ENCODE measurements at regions not wholly inside any gene's neighbourhood (a gene's known extent, or its start where the extent isn't known, plus 50 kb on each side); places are given as distances from the start of the nearest gene placed in this dataset.

DNA sequence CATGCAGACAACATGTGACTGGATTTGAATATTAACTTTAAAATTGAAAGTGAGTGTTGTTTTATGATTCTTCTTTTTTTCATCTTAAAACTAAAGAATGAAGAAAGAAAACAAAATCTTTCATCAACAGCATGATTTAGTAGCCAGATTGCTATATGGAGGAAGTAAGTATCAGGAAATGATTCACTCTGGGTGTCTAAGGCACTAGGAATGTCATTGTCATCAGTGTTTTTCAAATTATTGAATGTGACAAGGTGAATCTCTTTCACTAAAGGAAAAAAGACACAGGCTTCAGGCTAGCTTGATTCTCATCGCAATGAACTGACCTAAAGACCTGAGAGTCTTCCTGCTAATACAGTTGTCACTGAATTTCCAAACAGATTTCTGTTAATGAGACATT is 430.1 kb downstream of the FBXO15 start:
- ATAC-seq (no peak), DNase-seq (ENCODE audit: low spot score) (no peak)
- peaks cover 1% of the 10 kb centered on the region for H3K27me3 Mint-ChIP-seq (ENCODE audit: insufficient read depth, low read depth, poor library complexity)
- no peak overlapping the region for H3K4me3 Mint-ChIP-seq
- Histone ChIP-seq H3K27ac (ENCODE audit: low read depth) (no peak overlapping the region), H3K36me3 (ENCODE audit: insufficient read depth) (no peaks in the 10 kb centered on the region), H4K20me1 (replicated peaks; ENCODE audit: insufficient read depth) (no peaks in the 10 kb centered on the region), H3K79me2 (replicated peaks; ENCODE audit: insufficient read depth) (no peaks in the 10 kb centered on the region), H2AFZ (no peak overlapping the region), H3K27me3 (ENCODE audit: insufficient read depth) (no peaks in the 10 kb centered on the region), H3K4me1 (ENCODE audit: insufficient read depth) (no peaks in the 10 kb centered on the region), H3K9me2 (ENCODE audit: insufficient read depth) (no peaks in the 10 kb centered on the region; the same call in 1 of the 2 replicates), H3K4me3 (no peak overlapping the region), H3F3A (replicated peaks; ENCODE audit: low read depth) (no peaks in the 10 kb centered on the region), H3K4me2 (no peak overlapping the region)
- no peaks in the 10 kb centered on the region for H3K9me3 Mint-ChIP-seq
- H3K4me1 Mint-ChIP-seq: no peaks in the 10 kb centered on the region
- TF ChIP-seq ZNF331 (CRISPR knock-in tag; IDR thresholded peaks at IDR 0.05; ENCODE audit: low read depth): no peak
- no peak for TF ChIP-seq STAT1 (IDR thresholded peaks at IDR 0.05; ENCODE audit: unreplicated experiment)
- TF ChIP-seq, protein P1, sequence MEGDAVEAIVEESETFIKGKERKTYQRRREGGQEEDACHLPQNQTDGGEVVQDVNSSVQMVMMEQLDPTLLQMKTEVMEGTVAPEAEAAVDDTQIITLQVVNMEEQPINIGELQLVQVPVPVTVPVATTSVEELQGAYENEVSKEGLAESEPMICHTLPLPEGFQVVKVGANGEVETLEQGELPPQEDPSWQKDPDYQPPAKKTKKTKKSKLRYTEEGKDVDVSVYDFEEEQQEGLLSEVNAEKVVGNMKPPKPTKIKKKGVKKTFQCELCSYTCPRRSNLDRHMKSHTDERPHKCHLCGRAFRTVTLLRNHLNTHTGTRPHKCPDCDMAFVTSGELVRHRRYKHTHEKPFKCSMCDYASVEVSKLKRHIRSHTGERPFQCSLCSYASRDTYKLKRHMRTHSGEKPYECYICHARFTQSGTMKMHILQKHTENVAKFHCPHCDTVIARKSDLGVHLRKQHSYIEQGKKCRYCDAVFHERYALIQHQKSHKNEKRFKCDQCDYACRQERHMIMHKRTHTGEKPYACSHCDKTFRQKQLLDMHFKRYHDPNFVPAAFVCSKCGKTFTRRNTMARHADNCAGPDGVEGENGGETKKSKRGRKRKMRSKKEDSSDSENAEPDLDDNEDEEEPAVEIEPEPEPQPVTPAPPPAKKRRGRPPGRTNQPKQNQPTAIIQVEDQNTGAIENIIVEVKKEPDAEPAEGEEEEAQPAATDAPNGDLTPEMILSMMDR (conservative IDR thresholded peaks at IDR 0.05; ENCODE audit: low read depth in 2 of 2): no peak
- TF ChIP-seq, protein P2, sequence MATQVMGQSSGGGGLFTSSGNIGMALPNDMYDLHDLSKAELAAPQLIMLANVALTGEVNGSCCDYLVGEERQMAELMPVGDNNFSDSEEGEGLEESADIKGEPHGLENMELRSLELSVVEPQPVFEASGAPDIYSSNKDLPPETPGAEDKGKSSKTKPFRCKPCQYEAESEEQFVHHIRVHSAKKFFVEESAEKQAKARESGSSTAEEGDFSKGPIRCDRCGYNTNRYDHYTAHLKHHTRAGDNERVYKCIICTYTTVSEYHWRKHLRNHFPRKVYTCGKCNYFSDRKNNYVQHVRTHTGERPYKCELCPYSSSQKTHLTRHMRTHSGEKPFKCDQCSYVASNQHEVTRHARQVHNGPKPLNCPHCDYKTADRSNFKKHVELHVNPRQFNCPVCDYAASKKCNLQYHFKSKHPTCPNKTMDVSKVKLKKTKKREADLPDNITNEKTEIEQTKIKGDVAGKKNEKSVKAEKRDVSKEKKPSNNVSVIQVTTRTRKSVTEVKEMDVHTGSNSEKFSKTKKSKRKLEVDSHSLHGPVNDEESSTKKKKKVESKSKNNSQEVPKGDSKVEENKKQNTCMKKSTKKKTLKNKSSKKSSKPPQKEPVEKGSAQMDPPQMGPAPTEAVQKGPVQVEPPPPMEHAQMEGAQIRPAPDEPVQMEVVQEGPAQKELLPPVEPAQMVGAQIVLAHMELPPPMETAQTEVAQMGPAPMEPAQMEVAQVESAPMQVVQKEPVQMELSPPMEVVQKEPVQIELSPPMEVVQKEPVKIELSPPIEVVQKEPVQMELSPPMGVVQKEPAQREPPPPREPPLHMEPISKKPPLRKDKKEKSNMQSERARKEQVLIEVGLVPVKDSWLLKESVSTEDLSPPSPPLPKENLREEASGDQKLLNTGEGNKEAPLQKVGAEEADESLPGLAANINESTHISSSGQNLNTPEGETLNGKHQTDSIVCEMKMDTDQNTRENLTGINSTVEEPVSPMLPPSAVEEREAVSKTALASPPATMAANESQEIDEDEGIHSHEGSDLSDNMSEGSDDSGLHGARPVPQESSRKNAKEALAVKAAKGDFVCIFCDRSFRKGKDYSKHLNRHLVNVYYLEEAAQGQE (IDR thresholded peaks at IDR 0.05; ENCODE audit: unreplicated experiment): no peak
- no peak for TF ChIP-seq EZH2phosphoT487 (IDR thresholded peaks at IDR 0.05; ENCODE audit: unreplicated experiment)
- TF ChIP-seq JUNB (IDR thresholded peaks at IDR 0.05; ENCODE audit: unreplicated experiment): no peak
- TF ChIP-seq CREB1 (CRISPR knock-in tag; IDR thresholded peaks at IDR 0.05; ENCODE audit: low read depth): no peak
- TF ChIP-seq, protein P3, sequence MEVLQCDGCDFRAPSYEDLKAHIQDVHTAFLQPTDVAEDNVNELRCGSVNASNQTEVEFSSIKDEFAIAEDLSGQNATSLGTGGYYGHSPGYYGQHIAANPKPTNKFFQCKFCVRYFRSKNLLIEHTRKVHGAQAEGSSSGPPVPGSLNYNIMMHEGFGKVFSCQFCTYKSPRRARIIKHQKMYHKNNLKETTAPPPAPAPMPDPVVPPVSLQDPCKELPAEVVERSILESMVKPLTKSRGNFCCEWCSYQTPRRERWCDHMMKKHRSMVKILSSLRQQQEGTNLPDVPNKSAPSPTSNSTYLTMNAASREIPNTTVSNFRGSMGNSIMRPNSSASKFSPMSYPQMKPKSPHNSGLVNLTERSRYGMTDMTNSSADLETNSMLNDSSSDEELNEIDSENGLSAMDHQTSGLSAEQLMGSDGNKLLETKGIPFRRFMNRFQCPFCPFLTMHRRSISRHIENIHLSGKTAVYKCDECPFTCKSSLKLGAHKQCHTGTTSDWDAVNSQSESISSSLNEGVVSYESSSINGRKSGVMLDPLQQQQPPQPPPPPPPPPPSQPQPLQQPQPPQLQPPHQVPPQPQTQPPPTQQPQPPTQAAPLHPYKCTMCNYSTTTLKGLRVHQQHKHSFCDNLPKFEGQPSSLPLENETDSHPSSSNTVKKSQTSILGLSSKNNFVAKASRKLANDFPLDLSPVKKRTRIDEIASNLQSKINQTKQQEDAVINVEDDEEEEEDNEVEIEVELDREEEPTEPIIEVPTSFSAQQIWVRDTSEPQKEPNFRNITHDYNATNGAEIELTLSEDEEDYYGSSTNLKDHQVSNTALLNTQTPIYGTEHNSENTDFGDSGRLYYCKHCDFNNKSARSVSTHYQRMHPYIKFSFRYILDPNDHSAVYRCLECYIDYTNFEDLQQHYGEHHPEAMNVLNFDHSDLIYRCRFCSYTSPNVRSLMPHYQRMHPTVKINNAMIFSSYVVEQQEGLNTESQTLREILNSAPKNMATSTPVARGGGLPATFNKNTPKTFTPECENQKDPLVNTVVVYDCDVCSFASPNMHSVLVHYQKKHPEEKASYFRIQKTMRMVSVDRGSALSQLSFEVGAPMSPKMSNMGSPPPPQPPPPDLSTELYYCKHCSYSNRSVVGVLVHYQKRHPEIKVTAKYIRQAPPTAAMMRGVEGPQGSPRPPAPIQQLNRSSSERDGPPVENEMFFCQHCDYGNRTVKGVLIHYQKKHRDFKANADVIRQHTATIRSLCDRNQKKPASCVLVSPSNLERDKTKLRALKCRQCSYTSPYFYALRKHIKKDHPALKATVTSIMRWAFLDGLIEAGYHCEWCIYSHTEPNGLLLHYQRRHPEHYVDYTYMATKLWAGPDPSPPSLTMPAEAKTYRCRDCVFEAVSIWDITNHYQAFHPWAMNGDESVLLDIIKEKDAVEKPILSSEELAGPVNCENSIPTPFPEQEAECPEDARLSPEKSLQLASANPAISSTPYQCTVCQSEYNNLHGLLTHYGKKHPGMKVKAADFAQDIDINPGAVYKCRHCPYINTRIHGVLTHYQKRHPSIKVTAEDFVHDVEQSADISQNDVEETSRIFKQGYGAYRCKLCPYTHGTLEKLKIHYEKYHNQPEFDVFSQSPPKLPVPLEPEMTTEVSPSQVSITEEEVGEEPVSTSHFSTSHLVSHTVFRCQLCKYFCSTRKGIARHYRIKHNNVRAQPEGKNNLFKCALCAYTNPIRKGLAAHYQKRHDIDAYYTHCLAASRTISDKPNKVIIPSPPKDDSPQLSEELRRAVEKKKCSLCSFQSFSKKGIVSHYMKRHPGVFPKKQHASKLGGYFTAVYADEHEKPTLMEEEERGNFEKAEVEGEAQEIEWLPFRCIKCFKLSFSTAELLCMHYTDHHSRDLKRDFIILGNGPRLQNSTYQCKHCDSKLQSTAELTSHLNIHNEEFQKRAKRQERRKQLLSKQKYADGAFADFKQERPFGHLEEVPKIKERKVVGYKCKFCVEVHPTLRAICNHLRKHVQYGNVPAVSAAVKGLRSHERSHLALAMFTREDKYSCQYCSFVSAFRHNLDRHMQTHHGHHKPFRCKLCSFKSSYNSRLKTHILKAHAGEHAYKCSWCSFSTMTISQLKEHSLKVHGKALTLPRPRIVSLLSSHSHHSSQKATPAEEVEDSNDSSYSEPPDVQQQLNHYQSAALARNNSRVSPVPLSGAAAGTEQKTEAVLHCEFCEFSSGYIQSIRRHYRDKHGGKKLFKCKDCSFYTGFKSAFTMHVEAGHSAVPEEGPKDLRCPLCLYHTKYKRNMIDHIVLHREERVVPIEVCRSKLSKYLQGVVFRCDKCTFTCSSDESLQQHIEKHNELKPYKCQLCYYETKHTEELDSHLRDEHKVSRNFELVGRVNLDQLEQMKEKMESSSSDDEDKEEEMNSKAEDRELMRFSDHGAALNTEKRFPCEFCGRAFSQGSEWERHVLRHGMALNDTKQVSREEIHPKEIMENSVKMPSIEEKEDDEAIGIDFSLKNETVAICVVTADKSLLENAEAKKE (CRISPR knock-in tag; IDR thresholded peaks at IDR 0.05): no peak
- no peak for TF ChIP-seq EZH2 (IDR thresholded peaks at IDR 0.05; ENCODE audit: low read depth, unreplicated experiment)
- TF ChIP-seq, protein P4, sequence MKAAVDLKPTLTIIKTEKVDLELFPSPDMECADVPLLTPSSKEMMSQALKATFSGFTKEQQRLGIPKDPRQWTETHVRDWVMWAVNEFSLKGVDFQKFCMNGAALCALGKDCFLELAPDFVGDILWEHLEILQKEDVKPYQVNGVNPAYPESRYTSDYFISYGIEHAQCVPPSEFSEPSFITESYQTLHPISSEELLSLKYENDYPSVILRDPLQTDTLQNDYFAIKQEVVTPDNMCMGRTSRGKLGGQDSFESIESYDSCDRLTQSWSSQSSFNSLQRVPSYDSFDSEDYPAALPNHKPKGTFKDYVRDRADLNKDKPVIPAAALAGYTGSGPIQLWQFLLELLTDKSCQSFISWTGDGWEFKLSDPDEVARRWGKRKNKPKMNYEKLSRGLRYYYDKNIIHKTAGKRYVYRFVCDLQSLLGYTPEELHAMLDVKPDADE (IDR thresholded peaks at IDR 0.05): no peak
- TF ChIP-seq NANOG (IDR thresholded peaks at IDR 0.05; ENCODE audit: borderline replicate concordance): no peak
- TF ChIP-seq POLR2AphosphoS5 (IDR thresholded peaks at IDR 0.05; ENCODE audit: low read depth): no peak
- TF ChIP-seq ZNF114 (CRISPR knock-in tag; IDR thresholded peaks at IDR 0.05): no peak
- H3K27ac Mint-ChIP-seq: no peak overlapping the region
- H3K36me3 Mint-ChIP-seq (ENCODE audit: low read depth): no peaks in the 10 kb centered on the region

Measured in GM23338 (cell line).